Left cardiac atrium (tissue), 4 donors: ENCODE measurements at regions not wholly inside any gene's neighbourhood (a gene's known extent, or its start where the extent isn't known, plus 50 kb on each side); places are given as distances from the start of the nearest gene placed in this dataset.

Experiments
- ATAC-seq, 2 donors: fragments of 200-7000 bp; cut with Tn5 transposase; one replicate each; pipeline ENCODE4 v1.9.1; 2020; ENCODE audit warnings: mild to moderate bottlenecking in 2 of 2, moderate library complexity in 2 of 2
- DNase-seq: peaks from one replicate; pipeline ENCODE4 v3.0.0-alpha.2; 2020
- intact Hi-C, 2 donors: fragments of 100-400 bp; cut with DNase I; formaldehyde crosslinking; loops; one replicate each; pipeline versions ENCODE4 v1.14.1 to v1.15.1; 2022 to 2023
- donor health status: DM: no; HTN: yes; CAD: no.
- donor health status: DM: no; HTN: yes; CAD: no; lungs with severe emphysema.
- donor health status: DM: yes; HTN: yes; CAD: no.
- donor health status: Dilated cardiomyopathy.

- ATAC-seq (no peak), DNase-seq (no peak)
- intact Hi-C loops, result no loop called here
Observed at GRCh38 chr2:117409443-117409842, 405.0 kb upstream of the DDX18 start.

- DNase-seq (no peak), ATAC-seq (no peak)
- intact Hi-C loops, result no loop called here
Observed at GRCh38 chr2:117411983-117412382, 402.5 kb upstream of the DDX18 start.

- intact Hi-C loops, result no loop called here
- DNase-seq (no peak), ATAC-seq (no peak)
Observed at GRCh38 chr2:117432746-117433145, 381.7 kb upstream of the DDX18 start.

- no peak for ATAC-seq
- intact Hi-C loops, result no loop called here
- DNase-seq, result no peak
Observed at GRCh38 chr2:117436697-117437096, 377.8 kb upstream of the DDX18 start.

- intact Hi-C loops, result loop anchor here in 1 of 2 donors (10.0 kb wide), 1 partner anchor 314 kb away; no protein-coding TSS in a partner anchor
- ATAC-seq, result no peak
- no peak for DNase-seq
Observed at GRCh38 chr2:117470311-117471095, 344.0 kb upstream of the DDX18 start.

GRCh38 chr2:117481608-117482007, 332.9 kb upstream of the DDX18 start:
- intact Hi-C loops, result no loop called here
- DNase-seq (no peak), ATAC-seq (no peak)

GRCh38 chr2:117485588-117485987, 328.9 kb upstream of the DDX18 start:
- DNase-seq (no peak), ATAC-seq (no peak)
- intact Hi-C loops, result no loop called here

- no peak for DNase-seq
- no peak for ATAC-seq
- intact Hi-C loops, result no loop called here
Observed at GRCh38 chr2:117486081-117486480, 328.4 kb upstream of the DDX18 start.

GRCh38 chr2:117492209-117492851, 322.2 kb upstream of the DDX18 start:
- no peak for DNase-seq
- intact Hi-C loops, result no loop called here
- no peak for ATAC-seq

- ATAC-seq (no peak), DNase-seq (no peak)
- intact Hi-C loops, result no loop called here
Observed at GRCh38 chr2:117500721-117501120, 313.8 kb upstream of the DDX18 start.

- intact Hi-C loops, result no loop called here
- DNase-seq, result no peak
- no peak for ATAC-seq
Observed at GRCh38 chr2:117502121-117502520, 312.4 kb upstream of the DDX18 start.

- DNase-seq (no peak), ATAC-seq (no peak)
- intact Hi-C loops, result no loop called here
Observed at GRCh38 chr2:117512307-117512706, 302.2 kb upstream of the DDX18 start.

GRCh38 chr2:117514371-117514770, 300.1 kb upstream of the DDX18 start:
- DNase-seq (no peak), ATAC-seq (no peak)
- intact Hi-C loops, result no loop called here

GRCh38 chr2:117519238-117519637, 295.3 kb upstream of the DDX18 start:
- DNase-seq (no peak), ATAC-seq (no peak)
- intact Hi-C loops, result no loop called here

- ATAC-seq, result no peak
- DNase-seq, result no peak
- intact Hi-C loops, result no loop called here
Observed at GRCh38 chr2:117519721-117520120, 294.8 kb upstream of the DDX18 start.

- DNase-seq (peak; percentile 37), ATAC-seq (peak in 1 of 2 donors; percentile 71)
- intact Hi-C loops, result no loop called here
Observed at GRCh38 chr2:117523267-117523666, 291.2 kb upstream of the DDX18 start.

GRCh38 chr2:117523711-117524238, 290.7 kb upstream of the DDX18 start:
- ATAC-seq (no peak), DNase-seq (no peak)
- intact Hi-C loops, result no loop called here

- intact Hi-C loops, result no loop called here
- ATAC-seq (peak in 1 of 2 donors; percentile 38), DNase-seq (no peak)
Observed at GRCh38 chr2:117536139-117536538, 278.4 kb upstream of the DDX18 start.

- intact Hi-C loops, result no loop called here
- DNase-seq (no peak), ATAC-seq (no peak)
Observed at GRCh38 chr2:117537032-117537431, 277.5 kb upstream of the DDX18 start.

GRCh38 chr2:117551858-117552257, 262.6 kb upstream of the DDX18 start:
- intact Hi-C loops, result no loop called here
- no peak for ATAC-seq
- no peak for DNase-seq

- DNase-seq (no peak), ATAC-seq (no peak)
- intact Hi-C loops, result no loop called here
Observed at GRCh38 chr2:117553448-117553847, 261.0 kb upstream of the DDX18 start.
